HepG2 (cell line): ENCODE measurements at regions not wholly inside any gene's neighbourhood (a gene's known extent, or its start where the extent isn't known, plus 50 kb on each side); places are given as distances from the start of the nearest gene placed in this dataset.

Experiments
- ATAC-seq: fragments of 200-7000 bp; cut with Tn5 transposase; 3 replicates; pipeline ENCODE4 v1.9.1; 2020; ENCODE audit warnings: mild to moderate bottlenecking, moderate library complexity
- BruUV-seq: library from RNA; stranded (reverse); fragments of 400-500 nt; replicated peaks from 2 replicates; lab custom pipeline; 2021; lab: Mats Ljungman, UMichigan
- CTCF ChIA-PET: fragments of 300-600 bp; formaldehyde crosslinking; extraction: SDS; loops from one replicate; lab custom pipeline; 2021; ENCODE audit warnings: low total read pairs, inconsistent platforms, low intra/inter-chr PET ratio; lab: Yijun Ruan, JAX
- POLR2A ChIA-PET: fragments of 350-600 bp; sonication (Branson Sonifier 250); formaldehyde crosslinking; loops from one replicate; lab custom pipeline; 2020; ENCODE audit warnings: antibody characterized with exemption, inconsistent platforms; lab: Yijun Ruan, JAX
- DNase-seq: peaks from one replicate; pipeline ENCODE4 v3.0.0-alpha.2; 2015; ENCODE audit warnings: low spot score
- FAIRE-seq: peaks from 3 replicates; lab custom pipeline; 2011; peaks lifted over from hg19 to GRCh38; lab: Jason Lieb, UNC
- H2AFZ ChIP-seq: one replicate; pipeline ENCODE4 v1.6.1; 2011; ENCODE audit warnings: low read length, inconsistent platforms
- H3K27ac ChIP-seq: fragments of 300-600 bp; 3 replicates; pipeline ENCODE4 v1.8.0; 2011; ENCODE audit warnings: mixed run types, mild to moderate bottlenecking, mixed read lengths, low read length, inconsistent platforms; ENCODE audit not compliant: insufficient read depth; ENCODE audit errors: extremely low read length
- H3K27me3 ChIP-seq, 2 experiments: fragments of 200-600 bp in 1 of 2; 2 replicates in 1 of 2; 3 replicates in 1 of 2; pipeline versions ENCODE4 v1.6.0 to v1.8.0; 2011; ENCODE audit warnings: low read length in 2 of 2, mild to moderate bottlenecking in 2 of 2, moderate library complexity in 2 of 2, inconsistent platforms in 1 of 2; ENCODE audit not compliant: insufficient read depth in 2 of 2, control insufficient read depth in 1 of 2
- H3K36me3 ChIP-seq, 2 experiments: fragments of 200-600 bp in 1 of 2; replicated peaks in 1 of 2; 2 replicates in 1 of 2; 3 replicates in 1 of 2; pipeline versions ENCODE4 v1.5.1 to v1.8.0; 2011; ENCODE audit warnings: low read length in 2 of 2, inconsistent platforms in 1 of 2; ENCODE audit not compliant: insufficient read depth in 2 of 2, control insufficient read depth in 1 of 2
- H3K4me1 ChIP-seq: 2 replicates; pipeline ENCODE4 v1.5.1; 2012; ENCODE audit warnings: low read length, inconsistent platforms; ENCODE audit not compliant: insufficient read depth
- H3K4me2 ChIP-seq: 2 replicates; pipeline ENCODE4 v1.6.0; 2011; ENCODE audit warnings: low read depth, low read length, inconsistent platforms
- H3K4me3 ChIP-seq, 3 experiments: fragments of 200-600 bp in 1 of 3; sonication (generic), shearing (Covaris generic) in 1 of 3; replicated peaks in 1 of 3; 2 replicates each; pipeline ENCODE4 v1.5.1; 2011 to 2016; ENCODE audit warnings: low read length in 3 of 3, inconsistent platforms in 2 of 3, low read depth in 2 of 3, mild to moderate bottlenecking in 2 of 3, control low read depth in 1 of 3, mixed read lengths in 1 of 3; ENCODE audit not compliant: insufficient read depth in 1 of 3
- H3K79me2 ChIP-seq: one replicate; pipeline ENCODE4 v1.6.1; 2011; ENCODE audit warnings: low read length, inconsistent platforms; ENCODE audit not compliant: insufficient read depth
- H3K9ac ChIP-seq: 2 replicates; pipeline ENCODE4 v1.6.0; 2011; ENCODE audit warnings: mild to moderate bottlenecking, low read depth, low read length, inconsistent platforms; ENCODE audit not compliant: insufficient read depth
- H3K9me3 ChIP-seq: 2 replicates; pipeline ENCODE4 v1.5.1; 2012; ENCODE audit warnings: mild to moderate bottlenecking, low read length
- H4K20me1 ChIP-seq: 2 replicates; pipeline ENCODE4 v1.6.0; 2011; ENCODE audit warnings: inconsistent platforms, mild to moderate bottlenecking, low read length, moderate library complexity; ENCODE audit not compliant: insufficient read depth
- AGO1 ChIP-seq: fragments of 200-400 bp; formaldehyde crosslinking; IDR thresholded peaks from 2 replicates; pipeline ENCODE4 v1.6.1; 2017; ENCODE audit warnings: mild to moderate bottlenecking, low read depth, low read length, moderate library complexity; ENCODE audit not compliant: poor library complexity, severe bottlenecking
- CEBPG ChIP-seq: IDR thresholded peaks from 2 replicates; pipeline ENCODE4 v1.6.1; 2016
- FOSL2 ChIP-seq: sonication (generic); formaldehyde crosslinking; IDR thresholded peaks from 2 replicates; pipeline ENCODE4 v1.4.0; 2020; ENCODE audit warnings: missing genetic modification reagents
- KLF11 ChIP-seq: IDR thresholded peaks from 2 replicates; pipeline ENCODE4 v1.6.1; 2016; ENCODE audit warnings: missing compliant biosample characterization
- MYC ChIP-seq: sonication (generic); formaldehyde crosslinking; IDR thresholded peaks from 2 replicates; pipeline ENCODE4 v1.9.0; 2021; ENCODE audit warnings: missing genetic modification reagents, borderline replicate concordance
- SIN3A ChIP-seq: IDR thresholded peaks from 2 replicates; pipeline ENCODE4 v1.6.1; 2011; ENCODE audit warnings: low read depth, mild to moderate bottlenecking, control low read depth, low read length, borderline replicate concordance
- ZBTB49 ChIP-seq: sonication (generic); formaldehyde crosslinking; IDR thresholded peaks from 2 replicates; pipeline ENCODE4 v1.4.0; 2020; ENCODE audit warnings: missing genetic modification reagents, borderline replicate concordance
- ZFY ChIP-seq: sonication (generic); formaldehyde crosslinking; IDR thresholded peaks from 2 replicates; pipeline ENCODE4 v1.4.0; 2020; ENCODE audit warnings: missing genetic modification reagents
- ZNF3 ChIP-seq: IDR thresholded peaks from 2 replicates; pipeline ENCODE4 v1.7.0; 2017; ENCODE audit warnings: inconsistent platforms
- ZZZ3 ChIP-seq: sonication (generic); formaldehyde crosslinking; IDR thresholded peaks from 2 replicates; pipeline ENCODE4 v1.4.0; 2020; ENCODE audit warnings: missing genetic modification reagents, mild to moderate bottlenecking, borderline replicate concordance
- WGBS: methylation state at CpG from one replicate; pipeline ENCODE4 v1.1.6; 2017; ENCODE audit warnings: low lambda C conversion rate; 5-methylcytosine and 5-hydroxymethylcytosine counted together
- in situ Hi-C: cut with HindIII; loops from 2 replicates; pipeline ENCODE4 v1.10.0; 2017; ENCODE audit warnings: low pct_unique_long_range_greater_than_20kb; ENCODE audit not compliant: extremely low pct_ligation_motif_present
- intact Hi-C: fragments of 100-400 bp; cut with micrococcal nuclease; formaldehyde crosslinking; loops from one replicate; pipeline ENCODE4 v1.10.0; 2022; ENCODE audit not compliant: unreplicated experiment
- TF ChIP-seq, protein P1 (sequence below): sonication (generic); formaldehyde crosslinking; IDR thresholded peaks from 2 replicates; pipeline ENCODE4 v1.5.1; 2020; ENCODE audit warnings: missing genetic modification reagents, mild to moderate bottlenecking, borderline replicate concordance

DNA sequence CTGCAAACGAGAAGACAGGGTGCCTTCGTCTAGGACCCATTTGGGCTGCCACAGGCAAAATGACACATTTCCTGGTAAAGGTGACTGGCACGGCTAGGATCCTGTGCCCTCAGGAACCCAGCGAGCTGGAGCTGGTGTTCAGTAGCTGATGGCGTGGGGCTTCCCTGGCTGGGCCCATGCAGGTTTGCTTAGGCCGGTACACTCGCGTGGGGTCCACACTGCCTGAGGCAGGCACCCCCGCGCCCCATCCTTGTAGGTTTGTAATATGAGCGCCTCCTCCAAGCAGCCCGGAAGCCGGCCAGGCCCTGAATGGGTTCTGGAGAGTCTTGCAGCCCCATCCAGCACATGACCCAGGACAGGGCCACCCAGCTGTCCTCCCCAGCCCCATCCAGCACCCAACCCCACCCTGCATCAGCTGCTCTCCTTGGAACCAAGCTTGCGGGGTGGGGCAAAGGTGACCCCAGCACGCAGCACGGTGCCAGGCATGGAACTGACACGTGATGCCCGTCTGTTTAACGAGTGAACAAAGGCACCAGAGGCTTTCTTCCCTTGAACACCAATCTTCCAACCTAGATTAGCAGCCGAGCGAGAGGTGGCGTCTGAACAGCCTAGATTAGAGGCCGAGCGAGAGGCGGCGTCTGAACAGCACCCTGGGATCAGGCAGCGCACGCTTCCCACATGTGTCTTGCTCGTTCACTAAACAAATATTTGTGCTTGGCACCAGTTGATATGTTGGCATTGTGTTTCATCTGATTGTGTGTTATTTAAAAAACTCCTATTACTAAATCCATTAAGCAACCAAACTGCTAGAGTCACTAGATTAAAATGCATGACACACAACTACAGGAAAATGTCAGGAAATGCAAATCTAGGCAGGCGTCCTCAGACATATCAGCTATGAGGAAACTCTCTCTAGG, 112.1 kb downstream of the DLL1 start:
- H2AFZ ChIP-seq = no peak overlapping the region
- no peaks in the 10 kb centered on the region for H3K4me1 ChIP-seq
- no TSS peak for BruUV-seq
- no peak overlapping the region for H3K27ac ChIP-seq
- no peaks in the 10 kb centered on the region for H3K79me2 ChIP-seq
- no peak for TF ChIP-seq AGO1
- TF ChIP-seq ZZZ3 (CRISPR knock-in tag) = no peak
- no peak for TF ChIP-seq KLF11 (CRISPR knock-in tag)
- no peak for TF ChIP-seq CEBPG (CRISPR knock-in tag)
- TF ChIP-seq, all 625 proteins: peak for 0
- H3K9me3 ChIP-seq = peaks cover 6% of the 10 kb centered on the region
- no peak overlapping the region for H3K9ac ChIP-seq
- no peaks in the 10 kb centered on the region for H4K20me1 ChIP-seq
- POLR2A ChIA-PET = no interaction called here
- DNase-seq (no peak), ATAC-seq (no peak), FAIRE-seq (no peak)
- CTCF ChIA-PET = no interaction called here
- intact Hi-C loops = no loop called here
- 55% methylated on average over 29 of the region's 30 CpGs for WGBS
- peaks cover 0 to 26% of the 10 kb centered on the region in 2 experiments; a peak in 4 of 5 replicates for H3K27me3 ChIP-seq
- H3K36me3 ChIP-seq = no peaks in the 10 kb centered on the region
- no peak overlapping the region for H3K4me3 ChIP-seq
- in situ Hi-C loops = no loop called here
- H3K4me2 ChIP-seq = no peak overlapping the region

- Histone ChIP-seq H3K4me1 (no peaks in the 10 kb centered on the region), H3K27me3 (peaks cover 1 to 34% of the 10 kb centered on the region in 2 experiments), H3K4me2 (no peak overlapping the region), H3K4me3 (no peak overlapping the region), H4K20me1 (no peaks in the 10 kb centered on the region), H3K27ac (no peak overlapping the region), H3K79me2 (no peaks in the 10 kb centered on the region), H2AFZ (no peak overlapping the region), H3K36me3 (no peaks in the 10 kb centered on the region), H3K9me3 (no peaks in the 10 kb centered on the region), H3K9ac (no peak overlapping the region)
- ATAC-seq = peak; percentile 15; the same call in 2 of the 3 replicates
- 60% methylated on average over 19 of the region's 26 CpGs for WGBS
- CTCF ChIA-PET = no interaction called here
- FAIRE-seq = no peak
- no TSS peak for BruUV-seq
- intact Hi-C loops = no loop called here
- DNase-seq = no peak
- POLR2A ChIA-PET = no interaction called here
- in situ Hi-C loops = no loop called here
- TF ChIP-seq, protein P1, sequence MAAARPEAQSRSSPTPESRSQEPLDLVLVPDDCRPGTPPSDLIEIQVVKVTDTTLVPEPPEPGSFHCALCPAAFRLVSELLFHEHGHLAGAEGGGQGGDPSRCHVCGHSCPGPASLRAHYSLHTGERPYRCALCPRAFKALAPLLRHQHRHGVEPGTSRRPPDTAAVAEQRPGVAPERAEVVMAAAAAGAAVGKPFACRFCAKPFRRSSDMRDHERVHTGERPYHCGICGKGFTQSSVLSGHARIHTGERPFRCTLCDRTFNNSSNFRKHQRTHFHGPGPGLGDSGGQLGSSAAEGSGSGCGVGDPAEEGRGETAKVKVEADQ (CRISPR knock-in tag) = no peak
- TF ChIP-seq FOSL2 (no peak), MYC (CRISPR knock-in tag) (no peak), SIN3A (no peak), ZBTB49 (CRISPR knock-in tag) (no peak), ZNF3 (CRISPR knock-in tag) (no peak), ZFY (CRISPR knock-in tag) (no peak)
Measured at GRCh38 chr6:170177772-170178560, 112.9 kb downstream of the DLL1 start.
